H9 (cell line): ENCODE measurements at regions not wholly inside any gene's neighbourhood (a gene's known extent, or its start where the extent isn't known, plus 50 kb on each side); places are given as distances from the start of the nearest gene placed in this dataset.

Source experiments
- DNase-seq: peaks from one replicate; pipeline ENCODE4 v3.0.0-alpha.2; 2017
- H2AFZ ChIP-seq: one replicate; pipeline ENCODE4 v1.6.1; 2013; ENCODE audit warnings: mild to moderate bottlenecking, low read length, control low read depth, moderate library complexity
- H2AK5ac ChIP-seq: 2 replicates; pipeline ENCODE4 v1.6.1; 2013; ENCODE audit warnings: low read length, control low read depth, mixed read lengths; ENCODE audit not compliant: insufficient read length
- H2BK120ac ChIP-seq: one replicate; pipeline ENCODE4 v1.6.1; 2013; ENCODE audit warnings: low read depth, mild to moderate bottlenecking, low read length, control low read depth, inconsistent platforms; ENCODE audit not compliant: poor library complexity, severe bottlenecking
- H2BK12ac ChIP-seq: 2 replicates; pipeline ENCODE4 v1.6.1; 2013; ENCODE audit warnings: low read length, control low read depth, mixed read lengths, low read depth; ENCODE audit not compliant: insufficient read length
- H2BK15ac ChIP-seq: 2 replicates; pipeline ENCODE4 v1.6.1; 2013; ENCODE audit warnings: low read depth, low read length, control low read depth
- H2BK20ac ChIP-seq: one replicate; pipeline ENCODE4 v1.6.1; 2013; ENCODE audit warnings: low read depth, mild to moderate bottlenecking, low read length, control low read depth, inconsistent platforms; ENCODE audit not compliant: poor library complexity, severe bottlenecking
- H2BK5ac ChIP-seq: 2 replicates; pipeline ENCODE4 v1.6.1; 2013; ENCODE audit warnings: low read length, control low read depth, mixed read lengths; ENCODE audit not compliant: insufficient read length
- H3K14ac ChIP-seq: 2 replicates; pipeline ENCODE4 v1.6.1; 2013; ENCODE audit warnings: low read length, control low read depth; ENCODE audit not compliant: insufficient read depth
- H3K18ac ChIP-seq: 2 replicates; pipeline ENCODE4 v1.6.1; 2013; ENCODE audit warnings: low read depth, mild to moderate bottlenecking, mixed read lengths, low read length, control low read depth; ENCODE audit not compliant: insufficient read length
- H3K23ac ChIP-seq: 2 replicates; pipeline ENCODE4 v1.6.1; 2013; ENCODE audit warnings: low read length, control low read depth, mixed read lengths, low read depth; ENCODE audit not compliant: insufficient read length
- H3K23me2 ChIP-seq: 2 replicates; pipeline ENCODE4 v1.6.1; 2013; ENCODE audit warnings: low read depth, mild to moderate bottlenecking, mixed read lengths, low read length, control low read depth; ENCODE audit not compliant: insufficient read length, poor library complexity, severe bottlenecking
- H3K27ac ChIP-seq: 2 replicates; pipeline ENCODE4 v1.5.1; 2013; ENCODE audit warnings: low read length, control low read depth, mixed read lengths, low read depth; ENCODE audit not compliant: insufficient read length
- H3K27me3 ChIP-seq: 2 replicates; pipeline ENCODE4 v1.6.1; 2013; ENCODE audit warnings: low read length, control low read depth, inconsistent platforms; ENCODE audit not compliant: insufficient read depth
- H3K4ac ChIP-seq: 2 replicates; pipeline ENCODE4 v1.6.1; 2013; ENCODE audit warnings: low read depth, mild to moderate bottlenecking, control low read depth, inconsistent platforms, low read length, moderate library complexity
- H3K4me1 ChIP-seq: 2 replicates; pipeline ENCODE4 v1.6.1; 2013; ENCODE audit warnings: low read length, control low read depth, inconsistent platforms; ENCODE audit not compliant: insufficient read depth
- H3K4me2 ChIP-seq: 2 replicates; pipeline ENCODE4 v1.6.1; 2013; ENCODE audit warnings: low read length, control low read depth, mixed read lengths; ENCODE audit not compliant: insufficient read length, insufficient read depth
- H3K56ac ChIP-seq: 2 replicates; pipeline ENCODE4 v1.6.1; 2013; ENCODE audit warnings: low read depth, mild to moderate bottlenecking, mixed read lengths, low read length, control low read depth; ENCODE audit not compliant: insufficient read length
- H3K79me1 ChIP-seq: 2 replicates; pipeline ENCODE4 v1.6.1; 2013; ENCODE audit warnings: low read depth, mild to moderate bottlenecking, moderate library complexity, low read length, control low read depth, inconsistent platforms; ENCODE audit not compliant: insufficient read depth, poor library complexity, severe bottlenecking
- H3K79me2 ChIP-seq: 2 replicates; pipeline ENCODE4 v1.6.1; 2013; ENCODE audit warnings: low read length, control low read depth, inconsistent platforms; ENCODE audit not compliant: insufficient read depth
- H3K9ac ChIP-seq: 2 replicates; pipeline ENCODE4 v1.6.1; 2013; ENCODE audit warnings: low read length, control low read depth, mixed read lengths; ENCODE audit not compliant: insufficient read length; ENCODE audit errors: extremely low read depth
- H3K9me3 ChIP-seq: one replicate; pipeline ENCODE4 v1.6.1; 2013; ENCODE audit warnings: low read depth, low read length, inconsistent platforms; ENCODE audit not compliant: control insufficient read depth
- H3T11ph ChIP-seq: one replicate; pipeline ENCODE4 v1.6.1; 2013; ENCODE audit warnings: mild to moderate bottlenecking, low read length, control low read depth, inconsistent platforms
- H4K20me1 ChIP-seq: one replicate; pipeline ENCODE4 v1.6.1; 2013; ENCODE audit not compliant: control insufficient read depth, insufficient read length, insufficient read depth
- H4K5ac ChIP-seq: 2 replicates; pipeline ENCODE4 v1.6.1; 2013; ENCODE audit warnings: low read depth, mild to moderate bottlenecking, mixed read lengths, low read length, control low read depth; ENCODE audit not compliant: insufficient read length
- H4K8ac ChIP-seq: replicated peaks from 2 replicates; pipeline ENCODE4 v1.6.1; 2013; ENCODE audit warnings: low read length, control low read depth, mixed read lengths, low read depth; ENCODE audit not compliant: insufficient read length
- H4K91ac ChIP-seq: 2 replicates; pipeline ENCODE4 v1.6.1; 2013; ENCODE audit warnings: low read depth, mild to moderate bottlenecking, moderate library complexity, mixed read lengths, low read length, control low read depth; ENCODE audit not compliant: insufficient read length
- H3K27ac Mint-ChIP-seq, 3 experiments: 2 replicates in 2 of 3; 3 replicates in 1 of 3; pipeline ENCODE4 v1.8.0; 2020 to 2021; ENCODE audit warnings: mixed read lengths in 3 of 3, mild to moderate bottlenecking in 1 of 3, moderate library complexity in 1 of 3
- H3K27me3 Mint-ChIP-seq: 2 replicates; pipeline ENCODE4 v1.8.0; 2021; ENCODE audit warnings: low read depth, mild to moderate bottlenecking, moderate library complexity, mixed read lengths
- H3K36me3 Mint-ChIP-seq, 3 experiments: 2 replicates in 2 of 3; 3 replicates in 1 of 3; pipeline ENCODE4 v1.8.0; 2020 to 2021; ENCODE audit warnings: low read depth in 3 of 3, mixed read lengths in 3 of 3; ENCODE audit not compliant: insufficient read depth in 1 of 3
- H3K4me1 Mint-ChIP-seq, 2 experiments: 2 replicates each; pipeline ENCODE4 v1.8.0; 2020; ENCODE audit warnings: mixed read lengths in 2 of 2
- H3K4me3 Mint-ChIP-seq, 2 experiments: 2 replicates in 1 of 2; 3 replicates in 1 of 2; pipeline ENCODE4 v1.8.0; 2020 to 2021; ENCODE audit warnings: mild to moderate bottlenecking in 2 of 2, mixed read lengths in 2 of 2, moderate library complexity in 1 of 2
- H3K9me3 Mint-ChIP-seq, 2 experiments: 2 replicates in 1 of 2; 3 replicates in 1 of 2; pipeline ENCODE4 v1.8.0; 2020; ENCODE audit warnings: mild to moderate bottlenecking in 2 of 2, mixed read lengths in 2 of 2, moderate library complexity in 1 of 2
- WGBS: extraction: QIAGEN DNeasy Blood & Tissue Kit; methylation state at CpG from one replicate; pipeline ENCODE4 v1.1.7; 2013; ENCODE audit warnings: missing lambda C conversion rate, low lambda C conversion rate, mixed read lengths; ENCODE audit not compliant: insufficient read length; ENCODE audit errors: extremely low coverage; 5-methylcytosine and 5-hydroxymethylcytosine counted together
- TF ChIP-seq, protein P1 (sequence below): fragments of 200-600 bp; sonication (generic); conservative IDR thresholded peaks from 3 replicates; pipeline ENCODE4 v1.8.0; 2021; ENCODE audit warnings: antibody characterized with exemption, mild to moderate bottlenecking

DNA sequence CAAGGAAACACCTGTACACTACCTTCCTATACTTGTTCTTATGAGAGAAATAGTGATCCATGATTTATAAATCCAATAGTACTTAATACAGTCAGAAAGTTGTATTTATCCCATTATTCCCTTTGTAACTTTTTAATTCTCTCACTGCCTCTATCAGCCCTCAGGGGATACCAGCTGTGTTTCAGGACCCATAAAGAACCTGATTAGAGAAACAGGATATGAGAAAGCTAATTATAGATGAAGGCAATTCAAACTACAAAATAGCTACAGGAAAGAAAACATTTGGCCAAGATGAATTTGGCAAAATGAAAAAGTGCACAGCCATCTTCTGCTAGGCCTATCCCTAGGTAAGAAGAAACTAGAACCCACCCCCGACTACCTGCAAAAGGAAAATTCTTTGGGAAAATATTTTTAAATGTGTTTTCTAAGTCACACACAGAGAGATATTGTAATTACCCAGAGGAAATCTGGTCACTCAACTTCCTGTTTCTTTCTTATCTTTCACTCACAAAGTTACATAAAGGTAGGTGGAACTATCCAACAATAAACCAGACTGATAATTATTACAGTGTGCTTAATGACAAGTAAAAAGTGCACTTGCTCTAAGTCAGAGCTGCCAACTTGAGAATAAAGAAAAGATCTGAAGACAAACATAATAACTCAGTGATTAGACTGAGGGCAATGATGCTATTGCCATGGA is 836.5 kb upstream of the HTR2C start:
- Histone ChIP-seq H3K4me1 (no peaks in the 10 kb centered on the region), H4K91ac (no peak overlapping the region), H2BK20ac (no peak overlapping the region), H4K20me1 (no peaks in the 10 kb centered on the region), H4K8ac (no peak overlapping the region), H3K9me3 (no peaks in the 10 kb centered on the region), H2AFZ (no peak overlapping the region), H2BK15ac (no peak overlapping the region), H2BK12ac (no peak overlapping the region), H3K79me1 (no peaks in the 10 kb centered on the region), H3T11ph (no peak overlapping the region), H4K5ac (no peak overlapping the region), H3K4me2 (no peak overlapping the region), H3K56ac (no peak overlapping the region), H3K18ac (no peak overlapping the region), H3K27me3 (no peaks in the 10 kb centered on the region), H3K23me2 (no peaks in the 10 kb centered on the region), H2BK5ac (no peak overlapping the region), H3K4ac (no peak overlapping the region), H3K14ac (no peak overlapping the region), H3K9ac (no peak overlapping the region), H3K23ac (no peak overlapping the region), H2AK5ac (no peak overlapping the region), H3K79me2 (no peaks in the 10 kb centered on the region), H2BK120ac (no peak overlapping the region), H3K27ac (no peak overlapping the region)
- H3K27ac Mint-ChIP-seq, result no peak overlapping the region; a peak in 1 of 7 replicates
- WGBS, result no CpG with 5 or more reads among the region's 1 CpG
- TF ChIP-seq, protein P1, sequence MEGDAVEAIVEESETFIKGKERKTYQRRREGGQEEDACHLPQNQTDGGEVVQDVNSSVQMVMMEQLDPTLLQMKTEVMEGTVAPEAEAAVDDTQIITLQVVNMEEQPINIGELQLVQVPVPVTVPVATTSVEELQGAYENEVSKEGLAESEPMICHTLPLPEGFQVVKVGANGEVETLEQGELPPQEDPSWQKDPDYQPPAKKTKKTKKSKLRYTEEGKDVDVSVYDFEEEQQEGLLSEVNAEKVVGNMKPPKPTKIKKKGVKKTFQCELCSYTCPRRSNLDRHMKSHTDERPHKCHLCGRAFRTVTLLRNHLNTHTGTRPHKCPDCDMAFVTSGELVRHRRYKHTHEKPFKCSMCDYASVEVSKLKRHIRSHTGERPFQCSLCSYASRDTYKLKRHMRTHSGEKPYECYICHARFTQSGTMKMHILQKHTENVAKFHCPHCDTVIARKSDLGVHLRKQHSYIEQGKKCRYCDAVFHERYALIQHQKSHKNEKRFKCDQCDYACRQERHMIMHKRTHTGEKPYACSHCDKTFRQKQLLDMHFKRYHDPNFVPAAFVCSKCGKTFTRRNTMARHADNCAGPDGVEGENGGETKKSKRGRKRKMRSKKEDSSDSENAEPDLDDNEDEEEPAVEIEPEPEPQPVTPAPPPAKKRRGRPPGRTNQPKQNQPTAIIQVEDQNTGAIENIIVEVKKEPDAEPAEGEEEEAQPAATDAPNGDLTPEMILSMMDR, result no peak
- peaks cover 5 to 7% of the 10 kb centered on the region in 2 experiments; a peak in 3 of 4 replicates for H3K4me1 Mint-ChIP-seq
- H3K36me3 Mint-ChIP-seq, result peaks cover 0 to 5% (median 3%) of the 10 kb centered on the region in 3 experiments; a peak in 3 of 7 replicates
- H3K4me3 Mint-ChIP-seq, result no peak overlapping the region
- H3K9me3 Mint-ChIP-seq, result no peaks in the 10 kb centered on the region; a peak in 1 of 5 replicates
- H3K27me3 Mint-ChIP-seq, result no peaks in the 10 kb centered on the region
- DNase-seq, result no peak
